CD14-positive monocyte (primary cell): ENCODE measurements at regions not wholly inside any gene's neighbourhood (a gene's known extent, or its start where the extent isn't known, plus 50 kb on each side); places are given as distances from the start of the nearest gene placed in this dataset.

Experiments used
- DNase-seq, 3 donors: peaks; one replicate each; pipeline ENCODE4 v3.0.0-alpha.2; 2011 to 2022
- H2AFZ ChIP-seq: 2 replicates; pipeline ENCODE4 v1.6.0; 2012; ENCODE audit warnings: mild to moderate bottlenecking, low read depth, low read length, inconsistent platforms; ENCODE audit not compliant: insufficient read depth, poor library complexity, severe bottlenecking
- H3K27ac ChIP-seq, 2 donors: 1 replicate in 1 of 2; 2 replicates in 1 of 2; pipeline ENCODE4 v1.5.1; 2012 to 2013; ENCODE audit warnings: low read length in 2 of 2, control low read depth in 1 of 2, inconsistent platforms in 1 of 2, low read depth in 1 of 2, mild to moderate bottlenecking in 1 of 2
- H3K27me3 ChIP-seq, 2 donors: one replicate each; pipeline versions ENCODE4 v1.6.0 to v1.6.1; 2011 to 2013; ENCODE audit warnings: low read length in 2 of 2; ENCODE audit not compliant: control insufficient read depth in 2 of 2, insufficient read depth in 2 of 2
- H3K36me3 ChIP-seq, 2 donors: replicated peaks in 1 of 2; 1 replicate in 1 of 2; 2 replicates in 1 of 2; pipeline versions ENCODE4 v1.5.1 to v1.6.1; 2012 to 2013; ENCODE audit warnings: low read length in 2 of 2, control low read depth in 1 of 2, inconsistent platforms in 1 of 2, mild to moderate bottlenecking in 1 of 2; ENCODE audit not compliant: insufficient read depth in 2 of 2, control insufficient read depth in 1 of 2
- H3K4me1 ChIP-seq, 2 donors: 1 replicate in 1 of 2; 2 replicates in 1 of 2; pipeline versions ENCODE4 v1.5.1 to v1.6.1; 2012 to 2013; ENCODE audit warnings: low read length in 2 of 2, control low read depth in 1 of 2, inconsistent platforms in 1 of 2, mild to moderate bottlenecking in 1 of 2, moderate library complexity in 1 of 2; ENCODE audit not compliant: insufficient read depth in 2 of 2, control insufficient read depth in 1 of 2
- H3K4me2 ChIP-seq: replicated peaks from 2 replicates; pipeline ENCODE3; 2012; ENCODE audit warnings: low read length, moderate library complexity, mild to moderate bottlenecking; ENCODE audit not compliant: poor library complexity, severe bottlenecking; ENCODE audit errors: extremely low read depth
- H3K4me3 ChIP-seq, 3 experiments: fragments of 200-600 bp in 1 of 3; sonication (generic) in 1 of 3; replicated peaks in 1 of 3; 1 replicate in 2 of 3; 2 replicates in 1 of 3; pipeline ENCODE4 v1.5.1; 2011 to 2013; ENCODE audit warnings: low read length in 3 of 3, mild to moderate bottlenecking in 3 of 3, control low read depth in 2 of 3, low read depth in 2 of 3, inconsistent platforms in 1 of 3, moderate library complexity in 1 of 3
- H3K79me2 ChIP-seq: 2 replicates; pipeline ENCODE4 v1.6.0; 2012; ENCODE audit warnings: mild to moderate bottlenecking, control low read depth, inconsistent platforms, low read length, moderate library complexity; ENCODE audit not compliant: insufficient read depth
- H3K9ac ChIP-seq: 2 replicates; pipeline ENCODE4 v1.6.0; 2017; ENCODE audit warnings: low read length, mild to moderate bottlenecking; ENCODE audit not compliant: insufficient read depth, poor library complexity, severe bottlenecking
- H3K9me3 ChIP-seq, 2 donors: replicated peaks in 1 of 2; 1 replicate in 1 of 2; 2 replicates in 1 of 2; pipeline versions ENCODE4 v1.5.1 to v1.6.1; 2012 to 2013; ENCODE audit warnings: low read length in 2 of 2, control low read depth in 1 of 2; ENCODE audit not compliant: control insufficient read depth in 1 of 2, insufficient read depth in 1 of 2
- H4K20me1 ChIP-seq: 2 replicates; pipeline ENCODE4 v1.6.0; 2012; ENCODE audit warnings: mild to moderate bottlenecking, low read length, control low read depth, moderate library complexity; ENCODE audit not compliant: insufficient read depth
- H3K27ac Mint-ChIP-seq, 7 donors: one replicate each; pipeline ENCODE4 v1.8.0; 2020; ENCODE audit warnings: mild to moderate bottlenecking in 7 of 7, mixed read lengths in 7 of 7, moderate library complexity in 6 of 7, inconsistent platforms in 2 of 7
- H3K27me3 Mint-ChIP-seq, 3 donors: one replicate each; pipeline ENCODE4 v1.8.0; 2021 to 2022; ENCODE audit warnings: low read depth in 3 of 3, mild to moderate bottlenecking in 3 of 3, mixed read lengths in 3 of 3, moderate library complexity in 3 of 3, inconsistent platforms in 1 of 3
- H3K36me3 Mint-ChIP-seq, 2 donors: one replicate each; pipeline ENCODE4 v1.8.0; 2020; ENCODE audit warnings: mixed read lengths in 2 of 2, inconsistent platforms in 1 of 2, mild to moderate bottlenecking in 1 of 2
- H3K4me1 Mint-ChIP-seq: one replicate; pipeline ENCODE4 v1.8.0; 2020; ENCODE audit warnings: mild to moderate bottlenecking, mixed read lengths
- H3K4me3 Mint-ChIP-seq, 2 donors: one replicate each; pipeline ENCODE4 v1.8.0; 2020; ENCODE audit warnings: mild to moderate bottlenecking in 2 of 2, mixed read lengths in 2 of 2, moderate library complexity in 1 of 2
- H3K9me3 Mint-ChIP-seq, 7 donors: one replicate each; pipeline ENCODE4 v1.8.0; 2020 to 2022; ENCODE audit warnings: mixed read lengths in 7 of 7, mild to moderate bottlenecking in 6 of 7, moderate library complexity in 6 of 7, inconsistent platforms in 2 of 7
- CTCF ChIP-seq: fragments of 200-600 bp; IDR thresholded peaks from one replicate; pipeline ENCODE4 v1.8.0; 2022; ENCODE audit warnings: antibody characterized with exemption, mild to moderate bottlenecking
- WGBS: methylation state at CpG from one replicate; pipeline ENCODE4 v1.1.5; 2013; ENCODE audit warnings: missing lambda C conversion rate; ENCODE audit not compliant: insufficient coverage; 5-methylcytosine and 5-hydroxymethylcytosine counted together
- intact Hi-C, 2 donors: fragments of 100-400 bp; cut with micrococcal nuclease; formaldehyde crosslinking; loops; one replicate each; pipeline versions ENCODE4 v1.15.0 to v1.15.1; 2023

GRCh38 chr20:7217606-7218005 lies 450.1 kb downstream of the BMP2 start:
- WGBS = no CpG with 5 or more reads among the region's 1 CpG
- no peaks in the 10 kb centered on the region for H3K4me1 ChIP-seq
- Mint-ChIP-seq H3K27me3 (peaks cover 0 to 5% (median 0%) of the 10 kb centered on the region in 3 donors), H3K36me3 (no peaks in the 10 kb centered on the region), H3K27ac (peak overlapping the region in 1 of 7 donors; percentile 13), H3K9me3 (peaks cover 0 to 5% (median 2%) of the 10 kb centered on the region in 7 donors), H3K4me3 (no peak overlapping the region), H3K4me1 (no peaks in the 10 kb centered on the region)
- no peaks in the 10 kb centered on the region for H3K9me3 ChIP-seq
- no peak overlapping the region for H3K9ac ChIP-seq
- H3K4me2 ChIP-seq = no peak overlapping the region
- H3K79me2 ChIP-seq = no peaks in the 10 kb centered on the region
- no peak overlapping the region for H3K27ac ChIP-seq
- intact Hi-C loops = no loop called here
- H3K27me3 ChIP-seq = no peaks in the 10 kb centered on the region
- TF ChIP-seq CTCF = no peak
- no peaks in the 10 kb centered on the region for H4K20me1 ChIP-seq
- no peak overlapping the region for H2AFZ ChIP-seq
- no peak for DNase-seq
- no peaks in the 10 kb centered on the region for H3K36me3 ChIP-seq
- H3K4me3 ChIP-seq = no peak overlapping the region

GRCh38 chr20:7220755-7221154 lies 453.3 kb downstream of the BMP2 start:
- H3K27ac Mint-ChIP-seq = no peak overlapping the region
- WGBS = 100% methylated on average over 1 of the region's 1 CpG

More at GRCh38 chr20:7220755-7221154, 453.3 kb downstream of the BMP2 start:
- Mint-ChIP-seq H3K4me1 (no peaks in the 10 kb centered on the region), H3K36me3 (no peaks in the 10 kb centered on the region), H3K27me3 (peaks cover 0 to 3% (median 1%) of the 10 kb centered on the region in 3 donors), H3K4me3 (no peak overlapping the region), H3K9me3 (peaks cover 2 to 6% (median 3%) of the 10 kb centered on the region in 7 donors)
- TF ChIP-seq CTCF = no peak
- H3K4me1 ChIP-seq = no peaks in the 10 kb centered on the region
- H2AFZ ChIP-seq = no peak overlapping the region
- no peak overlapping the region for H3K4me2 ChIP-seq
- H4K20me1 ChIP-seq = no peaks in the 10 kb centered on the region
- H3K36me3 ChIP-seq = no peaks in the 10 kb centered on the region
- no peak for DNase-seq
- H3K4me3 ChIP-seq = no peak overlapping the region
- H3K27ac ChIP-seq = no peak overlapping the region
- intact Hi-C loops = no loop called here
- no peaks in the 10 kb centered on the region for H3K27me3 ChIP-seq
- no peaks in the 10 kb centered on the region for H3K79me2 ChIP-seq
- H3K9ac ChIP-seq = no peak overlapping the region
- H3K9me3 ChIP-seq = peaks cover 0 to 2% of the 10 kb centered on the region in 2 donors
